Osteocyte (in vitro differentiated cells): ENCODE measurements at regions not wholly inside any gene's neighbourhood (a gene's known extent, or its start where the extent isn't known, plus 50 kb on each side); places are given as distances from the start of the nearest gene placed in this dataset.

Experiments used
- DNase-seq: peaks from one replicate; pipeline ENCODE4 v3.0.0; 2021; ENCODE audit warnings: mixed read lengths; ENCODE audit not compliant: unreplicated experiment; ENCODE audit errors: extremely low spot score
- H3K27ac Mint-ChIP-seq: one replicate; pipeline ENCODE4 v1.8.0; 2021; ENCODE audit warnings: mild to moderate bottlenecking, mixed read lengths; ENCODE audit not compliant: unreplicated experiment
- H3K27me3 Mint-ChIP-seq: one replicate; pipeline ENCODE4 v1.8.0; 2021; ENCODE audit warnings: mixed read lengths; ENCODE audit not compliant: unreplicated experiment
- H3K36me3 Mint-ChIP-seq: one replicate; pipeline ENCODE4 v1.8.0; 2021; ENCODE audit warnings: mixed read lengths; ENCODE audit not compliant: unreplicated experiment
- H3K4me1 Mint-ChIP-seq: one replicate; pipeline ENCODE4 v1.8.0; 2021; ENCODE audit warnings: mixed read lengths; ENCODE audit not compliant: unreplicated experiment
- H3K4me3 Mint-ChIP-seq: one replicate; pipeline ENCODE4 v1.8.0; 2021; ENCODE audit warnings: mild to moderate bottlenecking, moderate library complexity, mixed read lengths; ENCODE audit not compliant: unreplicated experiment
- H3K9me3 Mint-ChIP-seq: one replicate; pipeline ENCODE4 v1.8.0; 2021; ENCODE audit warnings: mixed read lengths; ENCODE audit not compliant: unreplicated experiment
- CTCF ChIP-seq: fragments of 200-600 bp; sonication (generic); IDR thresholded peaks from 2 replicates; pipeline ENCODE4 v1.5.0; 2021; ENCODE audit warnings: antibody characterized with exemption, mild to moderate bottlenecking, moderate library complexity

- Mint-ChIP-seq H3K27ac (peak overlapping the region; percentile 35), H3K27me3 (no peaks in the 10 kb centered on the region), H3K36me3 (no peaks in the 10 kb centered on the region), H3K4me1 (peaks cover 18% of the 10 kb centered on the region), H3K9me3 (peaks cover 11% of the 10 kb centered on the region), H3K4me3 (no peak overlapping the region)
- no peak for TF ChIP-seq CTCF
- no peak for DNase-seq
These were observed 110.0 kb upstream of the CDIN1 start for GRCh38 chr15:36469311-36469966.

- no peak for TF ChIP-seq CTCF
- Mint-ChIP-seq H3K4me3 (no peak overlapping the region), H3K4me1 (peaks cover 19% of the 10 kb centered on the region), H3K9me3 (no peaks in the 10 kb centered on the region), H3K27me3 (no peaks in the 10 kb centered on the region), H3K27ac (no peak overlapping the region), H3K36me3 (no peaks in the 10 kb centered on the region)
- no peak for DNase-seq
These were observed 106.8 kb upstream of the CDIN1 start for GRCh38 chr15:36472672-36473071.

- no peak for DNase-seq
- TF ChIP-seq CTCF, result no peak
- no peak overlapping the region for H3K4me3 Mint-ChIP-seq
- H3K4me1 Mint-ChIP-seq, result peaks cover 1% of the 10 kb centered on the region
- no peak overlapping the region for H3K27ac Mint-ChIP-seq
- no peaks in the 10 kb centered on the region for H3K36me3 Mint-ChIP-seq
- no peaks in the 10 kb centered on the region for H3K9me3 Mint-ChIP-seq
- H3K27me3 Mint-ChIP-seq, result no peaks in the 10 kb centered on the region
These were observed 100.9 kb upstream of the CDIN1 start for GRCh38 chr15:36478561-36478960.

GRCh38 chr15:36479200-36479896 lies 100.1 kb upstream of the CDIN1 start:
- no peak for DNase-seq
- TF ChIP-seq CTCF, result no peak
- Mint-ChIP-seq H3K4me1 (peaks cover 1% of the 10 kb centered on the region), H3K27ac (no peak overlapping the region), H3K4me3 (no peak overlapping the region), H3K27me3 (no peaks in the 10 kb centered on the region), H3K36me3 (no peaks in the 10 kb centered on the region), H3K9me3 (no peaks in the 10 kb centered on the region)

- Mint-ChIP-seq H3K4me1 (no peaks in the 10 kb centered on the region), H3K9me3 (no peaks in the 10 kb centered on the region), H3K27ac (no peak overlapping the region), H3K27me3 (no peaks in the 10 kb centered on the region), H3K36me3 (no peaks in the 10 kb centered on the region), H3K4me3 (no peak overlapping the region)
- no peak for TF ChIP-seq CTCF
- no peak for DNase-seq
These were observed 98.3 kb upstream of the CDIN1 start for GRCh38 chr15:36481156-36481555.
